GM18498 (cell line): ENCODE measurements at regions not wholly inside any gene's neighbourhood (a gene's known extent, or its start where the extent isn't known, plus 50 kb on each side); places are given as distances from the start of the nearest gene placed in this dataset.
"Not testable (repeated sequence)": the region's sequence is repeated elsewhere in the genome, so short reads cannot be mapped to it uniquely, and the experiment has no call there.

Source experiments
- ATAC-seq: cut with Tn5 transposase; IDR thresholded peaks from one replicate; pipeline ENCODE4 v1.9.1; 2021; ENCODE audit warnings: mild to moderate bottlenecking, moderate library complexity; ENCODE audit not compliant: unreplicated experiment

DNA sequence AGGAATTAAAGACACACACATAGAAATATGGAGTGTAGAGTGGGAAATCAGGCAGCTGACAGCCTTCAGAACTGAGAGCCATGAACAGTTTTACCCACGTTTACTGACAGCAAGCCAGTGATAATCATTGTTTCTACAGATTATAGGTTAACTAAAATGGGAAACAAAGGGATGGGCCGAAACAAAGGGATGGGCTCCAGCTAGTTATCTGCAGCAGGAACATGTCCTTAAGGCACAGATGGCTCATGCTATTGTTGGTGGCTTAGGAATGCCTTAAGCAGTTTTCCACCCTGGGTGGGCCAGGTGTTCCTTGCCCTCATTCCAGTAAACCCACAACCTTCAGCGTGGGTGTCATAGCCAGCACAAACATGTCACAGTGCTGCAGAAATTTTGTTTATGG, 355.7 kb upstream of the INTU start:
- not testable (repeated sequence) for ATAC-seq

DNA sequence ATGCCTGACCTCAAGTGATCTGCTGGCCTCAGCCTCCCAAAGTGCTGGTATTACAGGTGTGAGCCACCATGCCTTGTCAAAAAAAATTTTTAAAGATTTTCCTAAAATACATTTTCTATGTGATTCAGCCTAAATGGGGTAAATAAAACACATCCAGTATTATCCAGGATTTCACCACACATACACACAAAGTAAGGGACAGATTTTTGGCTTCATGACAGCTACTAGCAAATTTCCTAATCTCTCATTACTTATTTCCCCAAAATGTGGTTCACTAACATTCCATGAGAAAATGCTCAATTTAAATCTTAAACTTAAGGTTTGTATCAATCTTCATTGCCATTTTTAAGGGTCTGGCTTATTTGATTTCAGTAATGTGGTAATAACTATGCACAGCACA, 348.5 kb upstream of the INTU start:
- ATAC-seq, result no peak

DNA sequence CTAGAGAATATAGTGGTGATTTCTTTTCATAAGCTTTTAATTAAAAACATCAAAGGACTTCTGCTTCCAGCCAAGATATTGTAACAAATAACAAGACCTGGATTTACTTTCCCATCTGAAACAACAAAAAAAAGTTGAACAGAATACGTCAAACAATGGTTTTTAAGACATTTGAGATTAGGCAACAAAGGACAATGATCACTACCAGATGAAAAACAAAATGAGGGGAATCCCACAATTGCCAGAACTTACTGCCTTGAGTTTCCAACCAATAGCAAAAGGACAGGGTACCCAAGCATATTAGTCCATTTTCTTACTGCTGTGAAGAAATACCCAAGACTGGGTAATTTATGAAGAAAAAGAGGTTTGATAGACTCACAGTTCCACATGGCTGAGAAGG, 341.4 kb upstream of the INTU start:
- ATAC-seq, result no peak

DNA sequence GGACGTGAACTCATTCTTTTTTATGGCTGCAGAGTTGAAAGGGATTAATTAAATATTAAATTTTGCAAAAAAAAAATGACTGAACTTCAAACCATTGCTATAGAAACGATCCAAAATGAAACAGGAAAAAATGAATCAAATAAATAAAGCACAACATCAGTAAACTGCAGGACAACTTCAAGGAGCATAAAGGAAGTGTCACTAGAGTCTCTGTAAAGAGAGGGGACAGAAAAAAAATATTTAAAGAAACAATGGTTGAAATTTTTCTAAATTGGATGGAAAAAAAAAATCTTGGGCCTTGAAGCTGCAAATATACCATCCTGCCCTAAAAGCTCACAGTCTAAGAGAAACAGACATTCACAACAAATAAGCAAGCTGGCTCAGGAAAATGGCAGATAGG, 339.3 kb upstream of the INTU start:
- no peak for ATAC-seq

GRCh38 chr4:127304356-127304755, 328.4 kb upstream of the INTU start:
- no peak for ATAC-seq

DNA sequence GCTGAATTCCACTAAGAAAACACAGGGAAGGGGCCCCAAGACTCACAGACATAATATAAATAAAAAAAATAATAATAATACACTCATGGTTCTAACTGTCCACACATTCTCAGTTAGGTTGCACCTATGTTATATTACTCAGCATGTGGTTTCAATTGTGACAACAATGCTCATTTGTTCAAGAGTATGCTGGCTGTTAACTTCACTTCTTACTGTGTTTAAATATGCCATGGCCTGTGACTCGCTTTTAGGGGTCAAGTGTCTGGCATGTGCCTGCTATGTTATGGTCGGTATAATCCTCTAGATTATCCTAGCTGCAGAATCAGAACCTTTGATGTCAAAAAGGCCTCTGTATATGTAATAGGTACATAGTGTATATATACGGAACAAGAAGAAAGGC, 324.8 kb upstream of the INTU start:
- ATAC-seq, result no peak

DNA sequence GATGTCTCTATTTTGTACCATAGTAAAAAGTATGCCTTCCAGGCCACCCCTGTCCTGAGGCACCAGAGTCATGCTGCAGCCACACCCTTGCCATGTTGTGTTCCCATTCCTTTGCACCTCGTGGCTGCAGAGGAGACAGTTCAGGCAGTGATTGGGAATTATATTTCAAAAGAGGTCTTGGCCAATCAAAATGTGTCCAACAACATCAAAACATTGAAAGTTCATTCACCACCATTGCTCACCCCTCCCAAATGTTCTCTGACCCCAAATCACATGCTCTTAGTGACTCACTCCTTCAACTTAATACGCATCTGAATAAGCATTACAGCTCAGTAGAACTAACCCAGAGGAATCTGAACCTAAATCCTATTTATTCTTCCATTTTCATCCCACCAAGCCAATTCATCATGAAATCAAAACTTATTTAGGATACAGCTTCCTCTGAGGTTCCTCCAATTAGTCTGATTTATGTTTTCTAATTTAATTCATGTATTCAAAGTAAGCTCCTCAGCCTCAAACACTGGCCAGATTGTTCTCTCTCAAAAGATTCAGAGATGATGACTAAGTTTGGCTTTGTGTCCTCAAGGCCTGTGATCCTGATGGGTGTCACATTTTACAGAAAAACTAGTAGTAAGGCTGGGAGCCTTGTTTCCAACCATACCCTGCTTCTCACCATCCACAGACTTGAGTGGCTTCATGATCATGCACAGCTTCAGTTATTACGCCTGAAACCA, 323.2 kb upstream of the INTU start:
- no peak for ATAC-seq

GRCh38 chr4:127311371-127311770, 321.4 kb upstream of the INTU start:
- no peak for ATAC-seq

GRCh38 chr4:127311924-127312323, 320.8 kb upstream of the INTU start:
- ATAC-seq, result no peak

DNA sequence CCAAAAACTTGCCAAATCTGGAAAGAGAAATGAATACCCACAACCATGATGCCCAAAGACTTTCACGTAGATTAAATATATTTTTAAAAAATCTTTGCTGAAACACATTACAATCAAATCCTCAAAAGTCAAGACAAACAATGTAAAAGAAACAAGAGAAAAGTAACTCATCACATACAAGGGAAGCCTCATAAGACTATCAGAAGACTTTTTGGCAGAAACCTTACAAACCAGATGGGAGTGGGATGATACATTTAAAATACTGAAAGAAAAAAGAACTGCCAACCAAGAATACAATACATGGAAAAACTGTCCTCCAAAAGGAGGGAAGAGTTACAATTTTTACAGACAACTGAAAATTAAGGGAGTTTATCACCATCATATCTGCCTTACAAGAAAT, 319.0 kb upstream of the INTU start:
- no peak for ATAC-seq

DNA sequence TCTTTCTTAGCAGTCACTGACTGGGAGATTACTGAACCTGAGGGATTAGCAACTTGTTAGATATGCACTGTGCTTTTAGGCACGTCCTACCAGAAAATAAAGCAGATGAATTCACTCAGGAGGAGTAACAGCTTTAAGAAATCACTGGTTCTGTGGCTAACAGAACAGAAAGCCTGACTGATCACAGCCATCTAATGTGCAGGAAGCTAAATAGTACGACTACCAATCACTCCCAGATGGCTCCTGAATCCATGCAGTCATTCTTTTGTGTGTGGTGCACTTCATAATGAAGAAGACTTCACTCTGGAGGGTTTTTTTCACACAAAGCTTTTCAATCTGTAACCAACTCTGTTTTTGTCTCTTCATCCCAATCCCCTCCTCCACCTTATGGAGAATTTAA, 305.3 kb upstream of the INTU start:
- no peak for ATAC-seq

DNA sequence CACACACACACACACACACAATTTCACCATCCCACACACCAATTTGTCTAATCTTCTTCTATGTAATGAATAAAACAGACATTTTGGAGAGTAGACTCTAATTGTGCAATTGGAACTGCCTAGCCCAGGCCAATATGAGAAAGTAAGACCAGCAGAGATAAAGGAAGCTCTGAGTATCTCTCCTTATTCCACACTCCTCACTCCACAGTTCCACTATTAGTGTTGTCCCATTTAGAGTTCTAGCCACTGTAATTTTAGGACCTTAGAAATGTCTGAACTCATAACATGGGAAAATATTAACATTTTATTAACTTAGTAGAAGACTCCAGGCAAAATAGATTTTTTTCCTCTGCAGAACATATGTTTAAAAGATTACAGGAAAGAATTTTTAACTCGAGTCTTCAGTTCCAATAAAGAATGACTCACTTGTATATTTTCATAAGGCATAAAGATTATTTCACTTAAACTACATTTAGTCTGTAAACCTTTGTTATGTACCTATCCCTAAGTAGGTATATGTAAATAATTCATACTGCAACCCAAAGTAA, 297.6 kb upstream of the INTU start:
- ATAC-seq, result no peak

DNA sequence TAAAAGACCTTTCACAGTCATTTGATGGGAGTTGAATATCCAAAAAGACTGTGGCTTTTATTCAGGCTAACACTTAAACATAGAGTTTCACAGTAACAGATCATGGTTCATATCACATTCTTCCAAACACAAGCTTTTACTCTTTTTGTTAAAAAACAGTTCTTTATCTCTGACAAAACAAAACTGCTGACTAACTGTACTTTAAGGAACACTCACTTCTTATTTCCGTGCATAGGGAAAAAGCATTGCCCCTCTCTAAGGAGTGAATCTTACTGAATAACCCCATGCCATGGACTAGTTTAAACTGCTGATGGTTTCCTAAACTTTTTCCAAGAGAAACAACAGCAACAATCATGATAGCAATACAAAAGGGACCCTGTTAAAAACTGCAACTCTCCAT, 297.0 kb upstream of the INTU start:
- no peak for ATAC-seq

DNA sequence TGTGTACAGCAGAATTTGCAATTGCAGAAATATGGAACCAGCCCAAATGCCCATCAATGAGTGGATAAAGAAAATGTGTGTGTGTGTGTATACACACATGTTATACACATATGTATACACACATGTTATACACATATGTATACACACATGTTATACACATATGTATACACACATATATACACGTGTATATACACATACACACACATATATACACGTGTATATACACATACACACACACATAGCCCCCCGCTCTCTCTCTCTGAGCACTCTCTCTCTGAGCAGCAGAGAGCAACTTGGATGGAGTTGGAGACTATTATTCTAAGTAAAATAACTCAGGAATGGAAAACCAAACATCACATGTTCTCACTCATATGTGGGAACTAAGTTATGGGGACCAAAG, 289.6 kb upstream of the INTU start:
- not testable (repeated sequence) for ATAC-seq

GRCh38 chr4:127344071-127344470, 288.7 kb upstream of the INTU start:
- ATAC-seq, result no peak

GRCh38 chr4:127347936-127348335, 284.8 kb upstream of the INTU start:
- ATAC-seq, result no peak

GRCh38 chr4:127352220-127353113, 280.3 kb upstream of the INTU start:
- ATAC-seq, result no peak

DNA sequence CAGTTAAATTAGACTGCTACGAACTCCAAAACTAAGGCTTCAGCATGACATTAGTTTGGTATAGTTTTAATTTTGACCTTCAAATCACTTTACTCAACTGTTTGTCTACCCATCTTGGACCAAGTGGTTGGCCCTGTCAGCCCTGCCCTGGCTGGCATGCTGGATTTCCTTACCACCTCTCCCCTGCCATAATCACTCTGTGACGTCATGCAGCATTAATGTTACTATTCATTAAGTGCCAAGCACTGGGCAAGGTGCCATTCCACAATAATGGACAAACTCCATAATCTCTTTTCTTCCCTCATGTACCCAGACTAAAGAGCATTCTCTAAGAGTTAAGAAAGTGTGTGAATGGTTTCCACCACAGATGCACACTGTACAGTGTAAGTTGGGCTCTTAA, 277.0 kb upstream of the INTU start:
- no peak for ATAC-seq

GRCh38 chr4:127357765-127358164, 275.0 kb upstream of the INTU start:
- no peak for ATAC-seq

GRCh38 chr4:127362686-127363085, 270.1 kb upstream of the INTU start:
- no peak for ATAC-seq

GRCh38 chr4:127364397-127364796, 268.4 kb upstream of the INTU start:
- ATAC-seq, result no peak

GRCh38 chr4:127364911-127365310, 267.8 kb upstream of the INTU start:
- ATAC-seq, result no peak
